Neuronal stem cell (in vitro differentiated cells): ENCODE measurements at regions not wholly inside any gene's neighbourhood (a gene's known extent, or its start where the extent isn't known, plus 50 kb on each side); places are given as distances from the start of the nearest gene placed in this dataset.

Source experiments
- DNase-seq: peaks from one replicate; pipeline ENCODE4 v3.0.0-alpha.2; 2013; ENCODE audit warnings: low spot score
- H2AFZ ChIP-seq: one replicate; pipeline ENCODE4 v1.6.1; 2013; ENCODE audit warnings: mild to moderate bottlenecking, low read length, inconsistent platforms
- H2AK5ac ChIP-seq: 2 replicates; pipeline ENCODE4 v1.6.1; 2013; ENCODE audit warnings: low read depth, mild to moderate bottlenecking, inconsistent platforms, low read length, moderate library complexity, mixed read lengths
- H2BK120ac ChIP-seq: 2 replicates; pipeline ENCODE4 v1.6.1; 2013; ENCODE audit warnings: low read depth, mild to moderate bottlenecking, inconsistent platforms, low read length, moderate library complexity, mixed read lengths
- H2BK12ac ChIP-seq: one replicate; pipeline ENCODE4 v1.6.1; 2013; ENCODE audit warnings: low read length, inconsistent platforms
- H2BK15ac ChIP-seq: 2 replicates; pipeline ENCODE4 v1.6.1; 2013; ENCODE audit warnings: mild to moderate bottlenecking, low read length, inconsistent platforms, mixed read lengths
- H2BK5ac ChIP-seq: one replicate; pipeline ENCODE4 v1.6.1; 2013; ENCODE audit warnings: inconsistent platforms, mild to moderate bottlenecking, low read length, moderate library complexity
- H3K14ac ChIP-seq: one replicate; pipeline ENCODE4 v1.6.1; 2013; ENCODE audit warnings: low read length, inconsistent platforms
- H3K18ac ChIP-seq: 2 replicates; pipeline ENCODE4 v1.6.1; 2013; ENCODE audit warnings: low read length, inconsistent platforms
- H3K23ac ChIP-seq: 2 replicates; pipeline ENCODE4 v1.6.1; 2013; ENCODE audit warnings: low read depth, mild to moderate bottlenecking, mixed read lengths, low read length, inconsistent platforms; ENCODE audit not compliant: poor library complexity
- H3K27ac ChIP-seq: replicated peaks from 3 replicates; pipeline ENCODE4 v1.5.1; 2013; ENCODE audit warnings: low read length, inconsistent platforms
- H3K27me3 ChIP-seq, 3 experiments: 2 replicates each; pipeline ENCODE4 v1.6.1; 2013; ENCODE audit warnings: low read length in 3 of 3, mild to moderate bottlenecking in 2 of 3, inconsistent platforms in 1 of 3, low read depth in 1 of 3, mixed read lengths in 1 of 3, moderate library complexity in 1 of 3; ENCODE audit not compliant: control insufficient read depth in 3 of 3, insufficient read depth in 3 of 3
- H3K36me3 ChIP-seq, 2 donors: replicated peaks in 1 of 2; 2 replicates each; pipeline ENCODE4 v1.6.1; 2013; ENCODE audit warnings: low read length in 2 of 2; ENCODE audit not compliant: control insufficient read depth in 2 of 2, insufficient read depth in 2 of 2
- H3K4ac ChIP-seq: 2 replicates; pipeline ENCODE4 v1.6.1; 2013; ENCODE audit warnings: inconsistent platforms, mild to moderate bottlenecking, low read length, moderate library complexity
- H3K4me1 ChIP-seq, 2 donors: 1 replicate in 1 of 2; 2 replicates in 1 of 2; pipeline ENCODE4 v1.6.1; 2013; ENCODE audit warnings: low read length in 2 of 2, low read depth in 1 of 2; ENCODE audit not compliant: control insufficient read depth in 2 of 2, insufficient read depth in 1 of 2
- H3K4me2 ChIP-seq: one replicate; pipeline ENCODE4 v1.6.1; 2013; ENCODE audit warnings: mild to moderate bottlenecking, low read length, inconsistent platforms; ENCODE audit not compliant: insufficient read depth, poor library complexity, severe bottlenecking
- H3K4me3 ChIP-seq, 2 donors: 2 replicates each; pipeline ENCODE4 v1.5.1; 2013; ENCODE audit warnings: low read length in 2 of 2, mild to moderate bottlenecking in 2 of 2, inconsistent platforms in 1 of 2, moderate library complexity in 1 of 2
- H3K79me1 ChIP-seq: one replicate; pipeline ENCODE4 v1.6.1; 2013; ENCODE audit warnings: low read depth, mild to moderate bottlenecking, inconsistent platforms, low read length, moderate library complexity
- H3K9ac ChIP-seq: one replicate; pipeline ENCODE4 v1.6.1; 2013; ENCODE audit warnings: mild to moderate bottlenecking, low read depth, low read length, inconsistent platforms; ENCODE audit not compliant: poor library complexity
- H3K9me3 ChIP-seq, 2 donors: replicated peaks in 1 of 2; 2 replicates each; pipeline versions ENCODE3 to v1.6.1; 2013; ENCODE audit warnings: low read length in 2 of 2, mild to moderate bottlenecking in 2 of 2, inconsistent platforms in 1 of 2, low read depth in 1 of 2, mixed read lengths in 1 of 2, moderate library complexity in 1 of 2; ENCODE audit not compliant: control insufficient read depth in 2 of 2, insufficient read depth in 1 of 2
- H4K8ac ChIP-seq: one replicate; pipeline ENCODE4 v1.6.1; 2013; ENCODE audit warnings: low read depth, mild to moderate bottlenecking, inconsistent platforms, low read length, moderate library complexity
- H4K91ac ChIP-seq: one replicate; pipeline ENCODE4 v1.6.1; 2013; ENCODE audit warnings: low read length, low read depth, mild to moderate bottlenecking, inconsistent platforms; ENCODE audit not compliant: poor library complexity
- WGBS, 2 donors: extraction: QIAGEN DNeasy Blood & Tissue Kit; methylation state at CpG; one replicate each; pipeline ENCODE4 v1.1.7; 2013; ENCODE audit warnings: missing lambda C conversion rate in 2 of 2, mixed read lengths in 1 of 2; ENCODE audit not compliant: insufficient read length in 2 of 2, insufficient replicate concordance in 1 of 2; ENCODE audit errors: extremely low coverage in 2 of 2; 5-methylcytosine and 5-hydroxymethylcytosine counted together

GRCh38 chr9:126217797-126218196 is 108.8 kb upstream of the MVB12B start:
- Histone ChIP-seq H3K4me2 (no peak overlapping the region), H3K27ac (no peak overlapping the region), H3K9me3 (peaks cover 0 to 6% of the 10 kb centered on the region in 2 donors), H2BK12ac (no peak overlapping the region), H3K4me3 (no peak overlapping the region), H3K4ac (no peak overlapping the region), H3K23ac (no peak overlapping the region), H3K27me3 (peaks cover 0 to 17% (median 0%) of the 10 kb centered on the region in 3 experiments), H2BK5ac (no peak overlapping the region), H3K14ac (no peak overlapping the region), H2AFZ (no peak overlapping the region), H4K8ac (no peak overlapping the region), H3K9ac (no peak overlapping the region), H3K79me1 (no peaks in the 10 kb centered on the region), H3K4me1 (no peaks in the 10 kb centered on the region), H2BK15ac (no peak overlapping the region), H4K91ac (no peak overlapping the region), H2BK120ac (no peak overlapping the region), H2AK5ac (no peak overlapping the region), H3K36me3 (no peaks in the 10 kb centered on the region), H3K18ac (no peak overlapping the region)
- WGBS, 2 donors: no CpG with 5 or more reads among the region's 7 CpGs
- no peak for DNase-seq

- no peaks in the 10 kb centered on the region for H3K9me3 ChIP-seq
- no peak overlapping the region for H2BK15ac ChIP-seq
- no peaks in the 10 kb centered on the region for H3K36me3 ChIP-seq
- no peak for DNase-seq
- H2BK120ac ChIP-seq: no peak overlapping the region
- H2BK12ac ChIP-seq: no peak overlapping the region
- H3K4me2 ChIP-seq: no peak overlapping the region
- no peak overlapping the region for H4K91ac ChIP-seq
- H3K27ac ChIP-seq: no peak overlapping the region
- no peak overlapping the region for H2BK5ac ChIP-seq
- H3K9ac ChIP-seq: no peak overlapping the region
- WGBS, 2 donors: no CpG with 5 or more reads among the region's 10 CpGs
- H3K4me1 ChIP-seq: no peaks in the 10 kb centered on the region
- no peak overlapping the region for H3K18ac ChIP-seq
- no peak overlapping the region for H3K4ac ChIP-seq
- peak overlapping the region; percentile 44 for H3K23ac ChIP-seq
- H3K79me1 ChIP-seq: no peaks in the 10 kb centered on the region
- H3K4me3 ChIP-seq: no peak overlapping the region
- H2AFZ ChIP-seq: no peak overlapping the region
- no peak overlapping the region for H3K14ac ChIP-seq
- peaks cover 0 to 24% (median 0%) of the 10 kb centered on the region in 3 experiments for H3K27me3 ChIP-seq
- no peak overlapping the region for H4K8ac ChIP-seq
- H2AK5ac ChIP-seq: no peak overlapping the region
These were observed 108.1 kb upstream of the MVB12B start for GRCh38 chr9:126218359-126219125.

- no peak overlapping the region for H2BK120ac ChIP-seq
- H3K18ac ChIP-seq: peak overlapping the region; percentile 27
- H2AK5ac ChIP-seq: peak overlapping the region; percentile 57
- no peaks in the 10 kb centered on the region for H3K9me3 ChIP-seq
- no peaks in the 10 kb centered on the region for H3K36me3 ChIP-seq
- H3K4me2 ChIP-seq: no peak overlapping the region
- H3K4ac ChIP-seq: no peak overlapping the region
- no peak overlapping the region for H3K27ac ChIP-seq
- H3K79me1 ChIP-seq: no peaks in the 10 kb centered on the region
- no peaks in the 10 kb centered on the region for H3K4me1 ChIP-seq
- peaks cover 0 to 30% (median 0%) of the 10 kb centered on the region in 3 experiments for H3K27me3 ChIP-seq
- H2BK12ac ChIP-seq: no peak overlapping the region
- H2BK15ac ChIP-seq: no peak overlapping the region
- H2BK5ac ChIP-seq: no peak overlapping the region
- H3K14ac ChIP-seq: no peak overlapping the region
- H3K9ac ChIP-seq: no peak overlapping the region
- H3K4me3 ChIP-seq: no peak overlapping the region
- no peak overlapping the region for H4K91ac ChIP-seq
- WGBS, 2 donors: no CpG with 5 or more reads among the region's 2 CpGs
- H4K8ac ChIP-seq: no peak overlapping the region
- no peak overlapping the region for H2AFZ ChIP-seq
- peak overlapping the region; percentile 44 for H3K23ac ChIP-seq
- no peak for DNase-seq
These were observed 107.5 kb upstream of the MVB12B start for GRCh38 chr9:126219166-126219565.

- H3K36me3 ChIP-seq: no peaks in the 10 kb centered on the region
- no peak overlapping the region for H2BK15ac ChIP-seq
- no peaks in the 10 kb centered on the region for H3K4me1 ChIP-seq
- H3K4me2 ChIP-seq: no peak overlapping the region
- no CpG with 5 or more reads among the region's 11 CpGs for WGBS, 2 donors
- H3K27ac ChIP-seq: no peak overlapping the region
- H2BK5ac ChIP-seq: no peak overlapping the region
- no peak overlapping the region for H4K8ac ChIP-seq
- H2AK5ac ChIP-seq: peak overlapping the region; percentile 57
- H4K91ac ChIP-seq: no peak overlapping the region
- no peak overlapping the region for H3K14ac ChIP-seq
- peak overlapping the region; percentile 27 for H3K18ac ChIP-seq
- peaks cover 0 to 34% (median 0%) of the 10 kb centered on the region in 3 experiments for H3K27me3 ChIP-seq
- no peak for DNase-seq
- no peak overlapping the region for H3K9ac ChIP-seq
- no peaks in the 10 kb centered on the region for H3K9me3 ChIP-seq
- H2BK12ac ChIP-seq: no peak overlapping the region
- H2AFZ ChIP-seq: no peak overlapping the region
- H3K23ac ChIP-seq: no peak overlapping the region
- H3K4me3 ChIP-seq: no peak overlapping the region
- H2BK120ac ChIP-seq: no peak overlapping the region
- H3K4ac ChIP-seq: no peak overlapping the region
- no peaks in the 10 kb centered on the region for H3K79me1 ChIP-seq
These were observed 107.0 kb upstream of the MVB12B start for GRCh38 chr9:126219648-126220063.
